ENCODE measurements at regions not wholly inside any gene's neighbourhood (a gene's known extent, or its start where the extent isn't known, plus 50 kb on each side); places are given as distances from the start of the nearest gene placed in this dataset.
A peak's percentile ranks its signal among the peaks of the same experiment; 100 is the strongest.

DNA sequence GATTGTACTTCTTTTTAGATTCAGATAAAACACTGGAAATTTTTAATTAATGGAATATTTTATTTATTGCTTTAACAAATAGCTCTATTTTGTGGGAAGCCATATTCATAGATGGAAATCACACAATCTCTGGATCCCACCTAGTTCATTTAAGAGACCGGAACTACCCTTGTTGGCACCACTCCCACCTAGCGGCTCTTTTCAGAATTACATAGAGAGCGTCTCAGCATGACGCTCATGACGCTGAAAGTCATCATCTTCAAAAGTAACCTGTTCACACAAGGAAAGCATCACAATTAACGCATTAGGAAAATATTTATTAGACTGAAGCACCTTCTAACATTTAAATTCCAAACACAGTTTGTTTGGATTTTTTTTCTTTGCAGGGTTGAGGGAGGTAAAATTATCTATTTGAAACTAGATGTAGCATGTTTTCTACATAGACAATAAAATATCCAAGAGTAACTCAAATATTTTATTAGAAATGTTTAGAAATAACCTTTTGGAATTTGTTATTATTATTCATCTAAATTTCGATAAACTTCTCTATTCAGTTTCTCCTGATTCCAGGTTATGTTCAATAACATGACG lies 214.9 kb upstream of the ARRDC4 start:
- TF ChIP-seq, protein P1, sequence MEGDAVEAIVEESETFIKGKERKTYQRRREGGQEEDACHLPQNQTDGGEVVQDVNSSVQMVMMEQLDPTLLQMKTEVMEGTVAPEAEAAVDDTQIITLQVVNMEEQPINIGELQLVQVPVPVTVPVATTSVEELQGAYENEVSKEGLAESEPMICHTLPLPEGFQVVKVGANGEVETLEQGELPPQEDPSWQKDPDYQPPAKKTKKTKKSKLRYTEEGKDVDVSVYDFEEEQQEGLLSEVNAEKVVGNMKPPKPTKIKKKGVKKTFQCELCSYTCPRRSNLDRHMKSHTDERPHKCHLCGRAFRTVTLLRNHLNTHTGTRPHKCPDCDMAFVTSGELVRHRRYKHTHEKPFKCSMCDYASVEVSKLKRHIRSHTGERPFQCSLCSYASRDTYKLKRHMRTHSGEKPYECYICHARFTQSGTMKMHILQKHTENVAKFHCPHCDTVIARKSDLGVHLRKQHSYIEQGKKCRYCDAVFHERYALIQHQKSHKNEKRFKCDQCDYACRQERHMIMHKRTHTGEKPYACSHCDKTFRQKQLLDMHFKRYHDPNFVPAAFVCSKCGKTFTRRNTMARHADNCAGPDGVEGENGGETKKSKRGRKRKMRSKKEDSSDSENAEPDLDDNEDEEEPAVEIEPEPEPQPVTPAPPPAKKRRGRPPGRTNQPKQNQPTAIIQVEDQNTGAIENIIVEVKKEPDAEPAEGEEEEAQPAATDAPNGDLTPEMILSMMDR (IDR thresholded peaks at IDR 0.05) = peak; percentile 82
- TF ChIP-seq, protein P2, sequence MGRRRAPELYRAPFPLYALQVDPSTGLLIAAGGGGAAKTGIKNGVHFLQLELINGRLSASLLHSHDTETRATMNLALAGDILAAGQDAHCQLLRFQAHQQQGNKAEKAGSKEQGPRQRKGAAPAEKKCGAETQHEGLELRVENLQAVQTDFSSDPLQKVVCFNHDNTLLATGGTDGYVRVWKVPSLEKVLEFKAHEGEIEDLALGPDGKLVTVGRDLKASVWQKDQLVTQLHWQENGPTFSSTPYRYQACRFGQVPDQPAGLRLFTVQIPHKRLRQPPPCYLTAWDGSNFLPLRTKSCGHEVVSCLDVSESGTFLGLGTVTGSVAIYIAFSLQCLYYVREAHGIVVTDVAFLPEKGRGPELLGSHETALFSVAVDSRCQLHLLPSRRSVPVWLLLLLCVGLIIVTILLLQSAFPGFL (CRISPR knock-in tag; IDR thresholded peaks at IDR 0.05; ENCODE audit: borderline replicate concordance) = no peak
- TF ChIP-seq CREB1 (CRISPR knock-in tag; IDR thresholded peaks at IDR 0.05) = no peak
- TF ChIP-seq, protein P3, sequence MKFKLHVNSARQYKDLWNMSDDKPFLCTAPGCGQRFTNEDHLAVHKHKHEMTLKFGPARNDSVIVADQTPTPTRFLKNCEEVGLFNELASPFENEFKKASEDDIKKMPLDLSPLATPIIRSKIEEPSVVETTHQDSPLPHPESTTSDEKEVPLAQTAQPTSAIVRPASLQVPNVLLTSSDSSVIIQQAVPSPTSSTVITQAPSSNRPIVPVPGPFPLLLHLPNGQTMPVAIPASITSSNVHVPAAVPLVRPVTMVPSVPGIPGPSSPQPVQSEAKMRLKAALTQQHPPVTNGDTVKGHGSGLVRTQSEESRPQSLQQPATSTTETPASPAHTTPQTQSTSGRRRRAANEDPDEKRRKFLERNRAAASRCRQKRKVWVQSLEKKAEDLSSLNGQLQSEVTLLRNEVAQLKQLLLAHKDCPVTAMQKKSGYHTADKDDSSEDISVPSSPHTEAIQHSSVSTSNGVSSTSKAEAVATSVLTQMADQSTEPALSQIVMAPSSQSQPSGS (CRISPR knock-in tag; IDR thresholded peaks at IDR 0.05; ENCODE audit: borderline replicate concordance, low read depth) = no peak
- TF ChIP-seq, protein P4, sequence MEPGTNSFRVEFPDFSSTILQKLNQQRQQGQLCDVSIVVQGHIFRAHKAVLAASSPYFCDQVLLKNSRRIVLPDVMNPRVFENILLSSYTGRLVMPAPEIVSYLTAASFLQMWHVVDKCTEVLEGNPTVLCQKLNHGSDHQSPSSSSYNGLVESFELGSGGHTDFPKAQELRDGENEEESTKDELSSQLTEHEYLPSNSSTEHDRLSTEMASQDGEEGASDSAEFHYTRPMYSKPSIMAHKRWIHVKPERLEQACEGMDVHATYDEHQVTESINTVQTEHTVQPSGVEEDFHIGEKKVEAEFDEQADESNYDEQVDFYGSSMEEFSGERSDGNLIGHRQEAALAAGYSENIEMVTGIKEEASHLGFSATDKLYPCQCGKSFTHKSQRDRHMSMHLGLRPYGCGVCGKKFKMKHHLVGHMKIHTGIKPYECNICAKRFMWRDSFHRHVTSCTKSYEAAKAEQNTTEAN (CRISPR knock-in tag; IDR thresholded peaks at IDR 0.05) = no peak
- TF ChIP-seq EMX1 (CRISPR knock-in tag; IDR thresholded peaks at IDR 0.05) = no peak
- TF ChIP-seq, protein P5, sequence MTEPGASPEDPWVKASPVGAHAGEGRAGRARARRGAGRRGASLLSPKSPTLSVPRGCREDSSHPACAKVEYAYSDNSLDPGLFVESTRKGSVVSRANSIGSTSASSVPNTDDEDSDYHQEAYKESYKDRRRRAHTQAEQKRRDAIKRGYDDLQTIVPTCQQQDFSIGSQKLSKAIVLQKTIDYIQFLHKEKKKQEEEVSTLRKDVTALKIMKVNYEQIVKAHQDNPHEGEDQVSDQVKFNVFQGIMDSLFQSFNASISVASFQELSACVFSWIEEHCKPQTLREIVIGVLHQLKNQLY (CRISPR knock-in tag; IDR thresholded peaks at IDR 0.05) = no peak
- no peak for TF ChIP-seq TEAD1 (CRISPR knock-in tag; IDR thresholded peaks at IDR 0.05)
- TF ChIP-seq, protein P6, sequence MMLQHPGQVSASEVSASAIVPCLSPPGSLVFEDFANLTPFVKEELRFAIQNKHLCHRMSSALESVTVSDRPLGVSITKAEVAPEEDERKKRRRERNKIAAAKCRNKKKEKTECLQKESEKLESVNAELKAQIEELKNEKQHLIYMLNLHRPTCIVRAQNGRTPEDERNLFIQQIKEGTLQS (CRISPR knock-in tag; conservative IDR thresholded peaks at IDR 0.05) = no peak
- no peak for TF ChIP-seq KAT7 (CRISPR knock-in tag; IDR thresholded peaks at IDR 0.05; ENCODE audit: borderline replicate concordance)
- TF ChIP-seq, protein P7, sequence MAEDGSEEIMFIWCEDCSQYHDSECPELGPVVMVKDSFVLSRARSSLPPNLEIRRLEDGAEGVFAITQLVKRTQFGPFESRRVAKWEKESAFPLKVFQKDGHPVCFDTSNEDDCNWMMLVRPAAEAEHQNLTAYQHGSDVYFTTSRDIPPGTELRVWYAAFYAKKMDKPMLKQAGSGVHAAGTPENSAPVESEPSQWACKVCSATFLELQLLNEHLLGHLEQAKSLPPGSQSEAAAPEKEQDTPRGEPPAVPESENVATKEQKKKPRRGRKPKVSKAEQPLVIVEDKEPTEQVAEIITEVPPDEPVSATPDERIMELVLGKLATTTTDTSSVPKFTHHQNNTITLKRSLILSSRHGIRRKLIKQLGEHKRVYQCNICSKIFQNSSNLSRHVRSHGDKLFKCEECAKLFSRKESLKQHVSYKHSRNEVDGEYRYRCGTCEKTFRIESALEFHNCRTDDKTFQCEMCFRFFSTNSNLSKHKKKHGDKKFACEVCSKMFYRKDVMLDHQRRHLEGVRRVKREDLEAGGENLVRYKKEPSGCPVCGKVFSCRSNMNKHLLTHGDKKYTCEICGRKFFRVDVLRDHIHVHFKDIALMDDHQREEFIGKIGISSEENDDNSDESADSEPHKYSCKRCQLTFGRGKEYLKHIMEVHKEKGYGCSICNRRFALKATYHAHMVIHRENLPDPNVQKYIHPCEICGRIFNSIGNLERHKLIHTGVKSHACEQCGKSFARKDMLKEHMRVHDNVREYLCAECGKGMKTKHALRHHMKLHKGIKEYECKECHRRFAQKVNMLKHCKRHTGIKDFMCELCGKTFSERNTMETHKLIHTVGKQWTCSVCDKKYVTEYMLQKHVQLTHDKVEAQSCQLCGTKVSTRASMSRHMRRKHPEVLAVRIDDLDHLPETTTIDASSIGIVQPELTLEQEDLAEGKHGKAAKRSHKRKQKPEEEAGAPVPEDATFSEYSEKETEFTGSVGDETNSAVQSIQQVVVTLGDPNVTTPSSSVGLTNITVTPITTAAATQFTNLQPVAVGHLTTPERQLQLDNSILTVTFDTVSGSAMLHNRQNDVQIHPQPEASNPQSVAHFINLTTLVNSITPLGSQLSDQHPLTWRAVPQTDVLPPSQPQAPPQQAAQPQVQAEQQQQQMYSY (CRISPR knock-in tag; IDR thresholded peaks at IDR 0.05) = no peak
- no peak for TF ChIP-seq SP1 (CRISPR knock-in tag; conservative IDR thresholded peaks at IDR 0.05)

Data from WTC11 (cell line).